Fibroblast of skin of right quadriceps (primary cell): ENCODE measurements at regions not wholly inside any gene's neighbourhood (a gene's known extent, or its start where the extent isn't known, plus 50 kb on each side); places are given as distances from the start of the nearest gene placed in this dataset.
"Not testable (repeated sequence)": the region's sequence is repeated elsewhere in the genome, so short reads cannot be mapped to it uniquely, and the experiment has no call there.

Experiments used
- DNase-seq: peaks from one replicate; pipeline ENCODE4 v3.0.0-alpha.2; 2013

GRCh38 chr2:38145236-38145635 lies 69.3 kb upstream of the CYP1B1 start:
- no peak for DNase-seq

DNA sequence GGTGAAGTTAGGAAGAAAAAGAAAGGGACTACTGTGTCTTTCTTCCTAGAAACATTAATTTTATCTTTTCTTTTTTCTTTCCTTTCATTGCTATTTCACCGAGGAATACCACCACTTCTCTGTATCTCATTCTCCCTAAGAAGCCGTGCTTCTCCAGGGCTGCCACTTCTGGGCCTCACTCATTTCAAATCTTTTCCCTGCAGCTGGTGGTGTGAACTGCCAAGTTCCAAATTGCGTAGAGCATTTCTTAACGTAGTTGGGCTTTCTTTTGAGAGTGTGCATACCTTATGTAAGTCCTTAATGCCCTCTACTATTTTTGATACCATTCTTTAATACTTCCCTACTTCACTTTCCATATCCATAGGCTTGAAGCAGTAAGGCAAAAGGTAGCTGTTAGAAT lies 66.7 kb upstream of the CYP1B1 start:
- DNase-seq = no peak

DNA sequence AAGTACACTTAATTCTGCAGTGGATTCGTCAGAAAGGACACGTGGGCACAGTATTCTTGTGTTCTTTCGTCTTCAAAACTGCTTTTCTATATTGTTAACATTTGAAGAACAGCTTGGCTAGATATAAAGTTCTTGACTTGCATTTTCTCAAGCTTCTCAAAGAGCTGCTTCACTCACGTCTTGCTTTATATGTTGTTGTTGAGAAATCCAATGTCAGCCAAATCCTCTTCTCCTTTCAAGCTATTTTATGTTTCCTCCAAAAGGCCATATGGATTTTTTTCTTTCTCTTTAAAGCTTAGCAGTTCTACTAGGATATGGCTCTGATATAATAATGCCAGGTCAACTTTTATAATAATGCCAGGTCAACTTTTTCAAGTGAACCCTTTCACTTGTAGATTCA lies 65.5 kb upstream of the CYP1B1 start:
- DNase-seq = no peak

GRCh38 chr2:38138996-38139395 lies 63.0 kb upstream of the CYP1B1 start:
- no peak for DNase-seq

GRCh38 chr2:38138419-38138818 lies 62.5 kb upstream of the CYP1B1 start:
- no peak for DNase-seq

DNA sequence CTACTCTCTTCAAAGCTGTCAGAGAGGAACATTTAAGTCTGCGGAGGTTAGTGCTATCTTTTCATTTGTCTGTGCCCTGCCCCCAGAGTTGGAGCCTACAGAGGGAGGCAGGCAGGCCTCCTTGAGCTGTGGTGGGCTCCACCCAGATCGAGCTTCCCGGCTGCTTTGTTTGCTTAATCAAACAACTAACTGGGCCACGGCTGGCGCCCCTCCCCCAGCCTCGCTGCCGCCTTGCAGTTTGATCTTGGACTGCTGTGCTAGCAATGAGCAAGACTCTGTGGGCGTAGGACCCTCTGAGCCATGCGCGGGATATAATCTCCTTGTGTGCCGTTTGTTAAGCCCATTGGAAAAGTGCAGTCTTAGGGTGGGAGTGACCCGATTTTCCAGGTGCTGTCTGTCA lies 62.0 kb upstream of the CYP1B1 start:
- not testable (repeated sequence) for DNase-seq

GRCh38 chr2:38131676-38132075 lies 55.7 kb upstream of the CYP1B1 start:
- no peak for DNase-seq

- DNase-seq = no peak
These were observed 54.9 kb upstream of the CYP1B1 start for GRCh38 chr2:38130876-38131275.

GRCh38 chr2:38129987-38130386 lies 54.0 kb upstream of the CYP1B1 start:
- DNase-seq = no peak

- DNase-seq = no peak
These were observed 53.5 kb upstream of the CYP1B1 start for GRCh38 chr2:38129481-38129880.

DNA sequence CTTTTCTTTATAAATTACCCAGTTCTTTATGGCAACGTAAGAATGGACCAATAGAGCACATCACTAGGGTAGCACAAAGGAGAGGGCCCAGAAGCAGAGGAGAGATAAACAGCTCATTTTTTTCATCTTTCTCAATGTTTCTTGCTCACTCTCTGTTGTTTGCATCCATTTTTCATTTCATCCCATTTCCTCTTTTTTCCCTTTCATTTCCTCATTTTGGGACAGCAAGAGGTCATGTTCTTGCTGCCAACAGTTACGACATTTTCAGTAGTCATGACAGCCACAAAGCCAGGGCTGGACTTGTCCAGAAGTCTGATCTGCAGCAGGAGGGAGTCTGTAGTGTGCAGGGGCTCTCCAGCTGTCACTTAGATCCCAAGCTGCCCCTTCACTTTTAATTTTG lies 52.7 kb upstream of the CYP1B1 start:
- no peak for DNase-seq

GRCh38 chr2:38127277-38127676 lies 51.3 kb upstream of the CYP1B1 start:
- no peak for DNase-seq

DNA sequence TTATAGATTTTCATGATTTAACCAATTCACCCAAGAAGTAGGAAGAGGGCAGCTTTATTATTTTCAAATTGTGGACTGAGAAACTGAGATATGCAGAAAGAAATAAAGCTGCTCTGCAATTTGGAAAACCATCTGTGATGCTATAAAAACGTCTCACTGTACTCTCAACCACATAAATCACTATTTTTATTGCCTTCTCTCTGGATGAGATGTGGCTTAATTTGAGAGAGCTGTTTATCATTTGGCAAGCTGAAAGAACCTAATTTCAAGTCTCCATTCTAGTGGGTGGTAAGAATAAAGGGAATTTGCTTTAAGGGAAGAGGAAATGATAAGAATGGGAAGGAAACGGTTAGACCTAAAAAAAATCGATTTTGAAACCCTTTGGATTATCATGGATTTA lies 49.9 kb upstream of the CYP1B1 start:
- DNase-seq = peak; percentile 69
